ENCODE measurements at regions not wholly inside any gene's neighbourhood (a gene's known extent, or its start where the extent isn't known, plus 50 kb on each side); places are given as distances from the start of the nearest gene placed in this dataset.

GRCh38 chr6:165883851-165884640 is 221.0 kb upstream of the PDE10A start:
- DNase-seq (no peak), ATAC-seq (no peak)
- Histone ChIP-seq H3K27ac (ENCODE audit: low read length) (no peak overlapping the region), H3K9me3 (ENCODE audit: control insufficient read depth, low read length) (no peaks in the 10 kb centered on the region), H3K4me1 (ENCODE audit: control insufficient read depth, insufficient read depth, low read length) (no peaks in the 10 kb centered on the region), H3K27me3 (ENCODE audit: control insufficient read depth, insufficient read depth) (no peaks in the 10 kb centered on the region), H3K4me3 (ENCODE audit: low read length) (no peak overlapping the region)
- intact Hi-C loops (cut with DNase I), result loop anchor here in 2 of 4 donors (2.0 kb wide), 1 partner anchor 221 kb away; no protein-coding TSS in a partner anchor
- 72% methylated on average over 16 of the region's 16 CpGs for whole genome bisulfite sequencing

- Histone ChIP-seq H3K9me3 (ENCODE audit: control insufficient read depth, low read length) (no peaks in the 10 kb centered on the region), H3K27me3 (ENCODE audit: control insufficient read depth, insufficient read depth) (peaks cover 2% of the 10 kb centered on the region), H3K27ac (ENCODE audit: low read length) (no peak overlapping the region), H3K4me3 (ENCODE audit: low read length) (no peak overlapping the region), H3K4me1 (ENCODE audit: control insufficient read depth, insufficient read depth, low read length) (no peaks in the 10 kb centered on the region)
- ATAC-seq (no peak), DNase-seq (no peak)
- intact Hi-C loops (cut with DNase I), result no loop called here
- WGBS, result 69% methylated on average over 9 of the region's 9 CpGs
Measured at GRCh38 chr6:165881806-165882205, 218.8 kb upstream of the PDE10A start.

GRCh38 chr6:165880686-165881085 is 217.6 kb upstream of the PDE10A start:
- no peak for DNase-seq
- WGBS, result 52% methylated on average over 2 of the region's 2 CpGs
- Histone ChIP-seq H3K9me3 (ENCODE audit: control insufficient read depth, low read length) (no peaks in the 10 kb centered on the region), H3K27me3 (ENCODE audit: control insufficient read depth, insufficient read depth) (peaks cover 2% of the 10 kb centered on the region), H3K27ac (ENCODE audit: low read length) (no peak overlapping the region), H3K4me3 (ENCODE audit: low read length) (no peak overlapping the region), H3K4me1 (ENCODE audit: control insufficient read depth, insufficient read depth, low read length) (no peaks in the 10 kb centered on the region)
- no peak for ATAC-seq
- intact Hi-C loops (cut with DNase I), result no loop called here

GRCh38 chr6:165877773-165878172 is 214.7 kb upstream of the PDE10A start:
- no peak overlapping the region for H3K4me3 ChIP-seq (ENCODE audit: low read length)
- no peaks in the 10 kb centered on the region for H3K9me3 ChIP-seq (ENCODE audit: control insufficient read depth, low read length)
- no peak for DNase-seq
- ATAC-seq, result no peak
- 65% methylated on average over 3 of the region's 3 CpGs for WGBS
- intact Hi-C loops (cut with DNase I), result no loop called here
- no peak overlapping the region for H3K27ac ChIP-seq (ENCODE audit: low read length)
- no peaks in the 10 kb centered on the region for H3K4me1 ChIP-seq (ENCODE audit: control insufficient read depth, insufficient read depth, low read length)
- H3K27me3 ChIP-seq (ENCODE audit: control insufficient read depth, insufficient read depth), result peaks cover 2% of the 10 kb centered on the region

GRCh38 chr6:165877192-165877591 is 214.2 kb upstream of the PDE10A start:
- WGBS, result 41% methylated on average over 5 of the region's 5 CpGs
- ATAC-seq (no peak), DNase-seq (no peak)
- no peak overlapping the region for H3K4me3 ChIP-seq (ENCODE audit: low read length)
- H3K4me1 ChIP-seq (ENCODE audit: control insufficient read depth, insufficient read depth, low read length), result no peaks in the 10 kb centered on the region
- intact Hi-C loops (cut with DNase I), result no loop called here
- H3K9me3 ChIP-seq (ENCODE audit: control insufficient read depth, low read length), result no peaks in the 10 kb centered on the region
- peaks cover 2% of the 10 kb centered on the region for H3K27me3 ChIP-seq (ENCODE audit: control insufficient read depth, insufficient read depth)
- H3K27ac ChIP-seq (ENCODE audit: low read length), result no peak overlapping the region

GRCh38 chr6:165876588-165876987 is 213.5 kb upstream of the PDE10A start:
- no peak overlapping the region for H3K27ac ChIP-seq (ENCODE audit: low read length)
- 17% methylated on average over 6 of the region's 6 CpGs for WGBS
- peak; percentile 81 to 88 for ATAC-seq
- no peaks in the 10 kb centered on the region for H3K9me3 ChIP-seq (ENCODE audit: control insufficient read depth, low read length)
- intact Hi-C loops (cut with DNase I), result no loop called here
- H3K4me3 ChIP-seq (ENCODE audit: low read length), result no peak overlapping the region
- H3K4me1 ChIP-seq (ENCODE audit: control insufficient read depth, insufficient read depth, low read length), result no peaks in the 10 kb centered on the region
- peak; percentile 71 to 88 (median 80) for DNase-seq
- peaks cover 2% of the 10 kb centered on the region for H3K27me3 ChIP-seq (ENCODE audit: control insufficient read depth, insufficient read depth)

GRCh38 chr6:165875946-165876345 is 212.9 kb upstream of the PDE10A start:
- intact Hi-C loops (cut with DNase I), result no loop called here
- Histone ChIP-seq H3K27me3 (ENCODE audit: control insufficient read depth, insufficient read depth) (peaks cover 2% of the 10 kb centered on the region), H3K4me1 (ENCODE audit: control insufficient read depth, insufficient read depth, low read length) (no peaks in the 10 kb centered on the region), H3K9me3 (ENCODE audit: control insufficient read depth, low read length) (no peaks in the 10 kb centered on the region), H3K27ac (ENCODE audit: low read length) (no peak overlapping the region), H3K4me3 (ENCODE audit: low read length) (no peak overlapping the region)
- WGBS, result 68% methylated on average over 1 of the region's 1 CpG
- DNase-seq, result no peak
- ATAC-seq, result no peak

GRCh38 chr6:165873976-165874375 is 210.9 kb upstream of the PDE10A start:
- no peaks in the 10 kb centered on the region for H3K4me1 ChIP-seq (ENCODE audit: control insufficient read depth, insufficient read depth, low read length)
- WGBS, result 79% methylated on average over 2 of the region's 2 CpGs
- DNase-seq (no peak), ATAC-seq (no peak)
- no peak overlapping the region for H3K27ac ChIP-seq (ENCODE audit: low read length)
- no peaks in the 10 kb centered on the region for H3K9me3 ChIP-seq (ENCODE audit: control insufficient read depth, low read length)
- no peak overlapping the region for H3K4me3 ChIP-seq (ENCODE audit: low read length)
- intact Hi-C loops (cut with DNase I), result no loop called here
- peaks cover 2% of the 10 kb centered on the region for H3K27me3 ChIP-seq (ENCODE audit: control insufficient read depth, insufficient read depth)

- DNase-seq (no peak), ATAC-seq (no peak)
- Histone ChIP-seq H3K4me3 (ENCODE audit: low read length) (no peak overlapping the region), H3K9me3 (ENCODE audit: control insufficient read depth, low read length) (no peaks in the 10 kb centered on the region), H3K27me3 (ENCODE audit: control insufficient read depth, insufficient read depth) (no peaks in the 10 kb centered on the region), H3K4me1 (ENCODE audit: control insufficient read depth, insufficient read depth, low read length) (no peaks in the 10 kb centered on the region), H3K27ac (ENCODE audit: low read length) (no peak overlapping the region)
- intact Hi-C loops (cut with DNase I), result no loop called here
- 81% methylated on average over 5 of the region's 5 CpGs for WGBS
Measured at GRCh38 chr6:165872811-165873210, 209.8 kb upstream of the PDE10A start.

GRCh38 chr6:165872311-165872710 is 209.3 kb upstream of the PDE10A start:
- no peak overlapping the region for H3K4me3 ChIP-seq (ENCODE audit: low read length)
- 51% methylated on average over 3 of the region's 3 CpGs for WGBS

GRCh38 chr6:165871571-165871970 is 208.5 kb upstream of the PDE10A start:
- no peak for ATAC-seq
- Histone ChIP-seq H3K4me1 (ENCODE audit: control insufficient read depth, insufficient read depth, low read length) (no peaks in the 10 kb centered on the region), H3K27me3 (ENCODE audit: control insufficient read depth, insufficient read depth) (no peaks in the 10 kb centered on the region), H3K27ac (ENCODE audit: low read length) (no peak overlapping the region), H3K9me3 (ENCODE audit: control insufficient read depth, low read length) (no peaks in the 10 kb centered on the region), H3K4me3 (ENCODE audit: low read length) (no peak overlapping the region)
- DNase-seq, result no peak
- WGBS, result 83% methylated on average over 3 of the region's 3 CpGs
- intact Hi-C loops (cut with DNase I), result no loop called here

More at GRCh38 chr6:165872311-165872710, 209.3 kb upstream of the PDE10A start:
- intact Hi-C loops (cut with DNase I), result no loop called here
- no peak overlapping the region for H3K27ac ChIP-seq (ENCODE audit: low read length)
- DNase-seq, result peak in 1 of 3 donors; percentile 21
- ATAC-seq, result no peak
- H3K9me3 ChIP-seq (ENCODE audit: control insufficient read depth, low read length), result no peaks in the 10 kb centered on the region
- H3K4me1 ChIP-seq (ENCODE audit: control insufficient read depth, insufficient read depth, low read length), result no peaks in the 10 kb centered on the region
- H3K27me3 ChIP-seq (ENCODE audit: control insufficient read depth, insufficient read depth), result no peaks in the 10 kb centered on the region

Measured in right cardiac atrium (tissue), 5 donors.